HG03432 (cell line): ENCODE measurements at regions not wholly inside any gene's neighbourhood (a gene's known extent, or its start where the extent isn't known, plus 50 kb on each side); places are given as distances from the start of the nearest gene placed in this dataset.
A peak's percentile ranks its signal among the peaks of the same experiment; 100 is the strongest.

Source experiments
- ATAC-seq: cut with Tn5 transposase; IDR thresholded peaks from one replicate; pipeline ENCODE4 v1.9.1; 2021; ENCODE audit warnings: mild to moderate bottlenecking, moderate library complexity; ENCODE audit not compliant: unreplicated experiment

DNA sequence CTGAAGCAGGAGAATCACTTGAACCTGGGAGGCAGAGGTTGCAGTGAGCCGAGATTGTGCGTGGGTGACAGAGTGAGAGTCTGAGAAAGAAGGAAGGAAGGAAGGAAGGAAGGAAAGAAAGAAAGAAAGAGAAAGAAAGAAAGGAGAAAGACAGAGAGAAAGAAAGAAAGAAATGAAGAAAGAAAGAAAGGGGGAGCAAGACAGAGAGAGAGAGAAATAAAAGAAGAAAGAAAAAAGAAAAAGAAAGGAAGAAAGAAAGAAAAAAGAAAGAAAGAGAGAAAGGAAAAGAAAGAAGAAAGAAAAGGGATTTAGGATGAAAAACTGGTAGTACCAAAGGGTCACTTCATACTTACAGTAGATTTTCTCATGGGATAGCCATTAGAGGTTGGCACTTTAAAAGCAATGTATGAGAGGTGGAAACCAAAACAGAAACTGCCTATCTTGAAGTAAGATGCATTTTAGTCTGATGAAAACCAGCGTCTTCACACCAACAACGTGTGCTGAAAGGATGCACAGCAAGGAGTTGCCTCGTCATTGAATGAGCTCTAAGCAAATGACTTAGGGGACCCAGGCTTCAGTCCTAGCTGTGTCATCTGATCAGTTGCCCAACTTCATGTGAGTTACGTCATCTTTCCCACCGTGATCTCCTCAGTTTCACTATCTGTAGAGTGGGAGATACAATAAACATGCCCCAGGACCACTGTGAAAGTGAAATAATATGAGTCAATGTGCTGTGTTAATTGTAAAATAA is 133.9 kb upstream of the NEDD9 start:
- peak; percentile 71 for ATAC-seq

DNA sequence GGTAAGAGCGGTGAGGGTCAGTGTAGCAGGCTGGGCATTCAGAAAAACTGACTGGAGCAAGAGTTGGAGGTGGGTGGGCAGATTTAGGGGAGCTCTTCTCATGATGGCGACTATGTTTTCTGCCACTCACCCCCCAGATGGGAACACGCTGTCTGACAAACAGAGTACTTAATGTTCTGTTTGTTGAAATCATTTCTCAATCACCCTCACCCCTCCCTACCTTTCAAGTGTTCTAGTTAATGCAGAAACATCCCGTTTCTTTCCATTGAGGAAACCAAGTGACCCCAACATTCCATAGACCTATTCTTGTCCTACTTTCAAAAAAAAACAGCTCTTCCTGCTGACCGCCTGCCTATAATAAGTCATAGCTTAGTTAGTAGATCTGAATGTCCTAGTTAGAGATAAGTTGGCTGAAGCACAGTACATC is 132.5 kb upstream of the NEDD9 start:
- ATAC-seq: no peak

DNA sequence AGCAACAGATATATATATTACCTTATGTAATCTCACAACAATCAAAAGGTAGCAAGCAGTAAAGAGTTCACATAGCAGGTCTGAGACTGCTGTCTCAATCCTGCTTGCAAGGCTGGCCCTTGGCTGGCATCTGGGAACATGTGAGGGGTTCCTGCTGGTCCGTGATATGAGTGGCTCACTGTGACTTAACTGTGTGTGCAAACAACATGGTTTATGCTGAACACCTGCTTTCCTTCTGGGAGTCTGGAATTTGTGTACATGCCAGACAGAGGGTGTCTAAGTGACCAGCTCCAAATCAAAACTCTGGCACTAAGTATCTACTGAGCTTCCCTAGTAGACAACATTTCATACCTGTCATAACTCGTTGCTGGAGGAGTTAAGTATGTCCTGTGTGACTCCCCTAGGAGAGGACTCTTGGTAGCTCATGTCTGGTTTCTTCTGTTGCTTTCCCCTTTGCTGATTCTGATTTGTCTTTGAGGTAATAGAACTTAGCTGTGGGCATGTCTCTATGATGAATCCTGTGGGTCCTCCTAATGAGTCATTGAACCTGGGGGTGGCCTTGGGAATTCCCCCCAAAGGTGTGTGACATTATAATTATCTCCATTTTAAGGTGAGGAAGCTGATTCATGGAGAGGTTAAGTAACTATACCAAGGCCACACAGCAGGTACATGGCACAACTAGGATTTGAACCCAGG is 131.6 kb upstream of the NEDD9 start:
- ATAC-seq: no peak

DNA sequence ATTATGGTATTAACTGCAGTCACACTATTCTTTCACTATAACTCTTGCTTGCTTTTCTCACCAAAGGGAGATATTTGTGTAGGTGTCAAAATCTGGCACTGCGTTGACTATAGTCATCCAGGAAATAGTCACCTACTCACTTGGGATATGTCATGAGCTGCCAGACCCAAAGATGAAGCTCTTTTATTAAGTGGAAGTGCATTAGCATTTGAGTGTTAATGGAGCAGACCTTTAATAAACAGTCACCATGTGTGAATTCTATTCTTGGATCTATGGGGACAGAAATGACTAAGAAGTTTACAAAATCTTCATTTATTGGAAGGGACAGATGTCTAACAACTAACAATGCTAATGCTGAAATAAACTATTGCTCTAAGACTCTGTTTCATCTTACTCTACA is 130.1 kb upstream of the NEDD9 start:
- no peak for ATAC-seq

DNA sequence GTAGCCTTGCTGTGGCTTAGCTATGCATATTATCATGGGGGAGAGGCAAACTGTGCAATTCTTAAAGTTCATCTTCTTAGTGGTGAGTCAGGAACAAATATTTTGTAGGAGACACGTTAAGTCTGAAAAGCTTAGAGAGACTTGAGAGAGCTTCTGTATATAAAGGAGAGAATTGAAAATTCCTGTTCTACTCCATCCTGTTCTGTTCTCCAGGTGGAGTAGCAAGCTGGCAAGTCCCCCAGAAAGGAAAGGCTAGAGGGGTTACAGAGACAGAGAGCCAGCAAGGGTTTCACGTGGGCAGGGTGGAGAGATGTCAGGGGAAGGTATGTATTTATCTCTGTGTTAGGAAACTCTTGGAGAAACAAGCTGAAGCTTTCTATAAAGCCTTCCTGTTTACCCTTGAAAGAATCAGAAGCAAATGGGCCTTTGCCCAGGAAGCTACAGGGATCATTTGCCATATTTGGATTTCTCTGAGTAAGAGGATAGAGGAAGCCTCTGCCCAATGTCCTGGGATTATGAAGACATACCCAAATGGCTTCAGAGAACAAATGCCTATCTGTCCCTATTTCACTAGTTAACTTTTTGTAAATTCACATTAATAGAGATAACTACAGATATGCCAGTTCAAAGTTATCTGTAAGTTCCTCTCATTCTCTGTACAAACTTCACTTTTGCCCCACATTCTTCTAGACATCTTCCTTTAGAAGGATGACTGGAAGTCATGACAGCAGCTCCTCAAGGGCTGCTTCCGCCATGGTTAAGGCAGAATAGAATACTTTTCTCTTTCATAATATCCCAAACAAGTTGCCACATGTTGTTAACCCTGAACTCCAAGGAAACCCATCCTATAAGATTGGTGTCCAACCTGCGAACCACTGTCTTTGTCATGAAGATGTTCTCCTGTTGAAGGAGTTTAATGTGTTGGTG is 126.7 kb upstream of the NEDD9 start:
- no peak for ATAC-seq

DNA sequence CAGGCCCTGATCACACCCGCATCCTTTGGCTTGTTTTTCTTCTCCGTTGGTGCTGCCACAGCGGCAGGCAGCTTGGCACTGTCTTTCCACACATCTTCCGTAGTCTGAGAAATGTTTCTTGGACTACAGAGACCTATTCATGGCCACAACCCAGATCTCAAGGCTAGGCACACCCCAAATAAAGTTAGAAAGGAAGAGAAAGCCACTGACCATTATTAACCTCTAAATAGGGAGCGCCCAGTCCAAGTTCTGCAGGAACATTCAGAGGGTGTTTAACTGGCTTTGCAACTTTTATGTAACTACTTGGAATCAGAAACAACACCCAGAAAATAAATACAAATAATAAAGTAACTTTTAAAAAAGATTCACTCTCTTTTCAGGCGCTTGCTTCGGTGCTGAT is 124.8 kb upstream of the NEDD9 start:
- ATAC-seq: no peak

DNA sequence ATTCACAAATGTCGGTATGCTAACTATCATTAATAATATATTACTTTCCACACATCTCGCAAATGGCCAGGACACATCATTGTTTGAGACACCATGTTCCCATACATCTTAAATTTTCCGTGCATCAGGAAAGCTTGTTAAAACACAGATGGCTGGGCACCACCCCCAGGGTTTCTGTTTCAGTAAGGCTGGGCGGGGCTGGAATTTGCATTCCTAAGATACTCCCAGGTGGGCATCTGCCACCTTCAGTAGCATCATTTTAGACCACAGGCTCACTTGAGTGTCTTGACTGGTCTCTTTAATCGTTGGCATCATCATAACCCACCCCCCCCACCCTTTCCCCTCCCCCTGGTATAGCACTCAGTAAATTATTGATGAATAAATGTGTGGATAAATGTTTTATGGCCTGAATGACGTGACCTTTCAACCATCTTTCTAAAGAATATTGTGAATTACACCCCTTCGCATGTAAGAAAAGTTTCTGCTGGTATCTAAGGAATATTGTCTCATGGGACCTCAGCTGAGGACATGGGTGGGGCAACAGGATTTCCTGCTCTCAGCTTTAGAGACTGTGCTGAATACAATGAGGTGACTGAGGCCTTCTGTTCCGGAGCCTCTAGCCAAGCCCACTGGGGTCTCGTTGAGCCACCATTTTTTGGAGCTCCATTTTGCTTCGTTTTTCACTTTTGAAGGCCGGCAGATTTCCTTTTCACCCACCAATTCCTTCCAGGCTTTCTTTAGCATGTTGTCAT is 124.1 kb upstream of the NEDD9 start:
- no peak for ATAC-seq

DNA sequence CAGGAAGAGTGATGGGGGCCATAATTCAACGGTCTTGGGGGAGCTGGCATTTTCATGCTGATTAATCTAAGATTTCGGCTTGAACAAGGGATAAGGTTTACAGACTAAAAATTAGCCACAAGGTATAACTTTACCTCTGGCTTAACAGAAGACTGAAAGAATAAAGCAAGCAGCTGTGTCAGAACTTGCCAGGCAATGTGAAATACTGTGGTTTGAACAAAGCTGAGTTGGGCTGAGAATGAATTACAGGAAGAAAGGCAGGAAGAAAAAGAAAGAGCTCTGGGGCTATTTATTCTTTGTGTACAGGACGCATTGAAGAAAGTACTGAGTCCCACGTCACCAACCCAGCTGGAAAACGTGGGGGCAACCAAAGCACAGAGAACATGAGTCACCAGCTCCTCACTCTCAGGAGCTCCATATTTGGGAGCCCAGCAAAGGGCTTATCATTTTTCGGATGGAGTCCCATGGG is 121.5 kb upstream of the NEDD9 start:
- ATAC-seq: peak; percentile 83

DNA sequence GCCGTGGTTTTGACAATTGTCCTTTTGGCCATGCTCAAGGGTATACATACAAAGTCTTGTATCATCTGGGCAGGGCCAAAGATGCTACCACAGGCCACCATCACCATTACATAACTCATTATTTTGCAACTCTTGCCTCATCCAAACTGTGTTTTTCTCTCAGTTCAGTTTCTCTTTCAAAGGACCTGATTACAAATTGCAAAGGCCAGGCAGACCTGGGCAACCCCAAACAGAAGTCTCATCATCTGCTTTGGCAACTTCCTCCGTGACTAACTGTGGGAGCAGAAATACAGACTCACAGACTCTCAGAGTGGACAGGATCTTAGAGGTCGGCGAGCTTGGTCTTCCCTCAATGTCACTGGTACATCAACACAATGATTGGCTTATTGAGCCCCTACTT is 117.8 kb upstream of the NEDD9 start:
- ATAC-seq: no peak

DNA sequence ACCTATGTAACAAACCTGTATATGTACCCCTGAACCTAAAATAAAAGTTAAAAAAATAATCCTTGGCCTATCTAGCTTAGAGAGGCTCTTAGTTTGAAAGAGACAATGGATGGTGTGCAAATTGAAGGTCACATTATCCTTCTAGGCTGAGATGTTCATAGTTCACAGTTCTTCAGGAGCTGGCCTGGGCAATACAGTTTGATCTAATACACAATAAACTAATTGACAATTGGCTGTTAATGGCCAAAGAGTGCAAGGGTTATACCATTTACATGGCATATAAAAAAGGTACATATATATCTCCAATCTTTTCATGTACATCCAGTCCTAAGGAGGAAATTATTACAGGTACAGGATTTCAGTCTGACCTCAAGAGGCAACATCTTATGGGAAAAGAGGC is 117.4 kb upstream of the NEDD9 start:
- no peak for ATAC-seq

DNA sequence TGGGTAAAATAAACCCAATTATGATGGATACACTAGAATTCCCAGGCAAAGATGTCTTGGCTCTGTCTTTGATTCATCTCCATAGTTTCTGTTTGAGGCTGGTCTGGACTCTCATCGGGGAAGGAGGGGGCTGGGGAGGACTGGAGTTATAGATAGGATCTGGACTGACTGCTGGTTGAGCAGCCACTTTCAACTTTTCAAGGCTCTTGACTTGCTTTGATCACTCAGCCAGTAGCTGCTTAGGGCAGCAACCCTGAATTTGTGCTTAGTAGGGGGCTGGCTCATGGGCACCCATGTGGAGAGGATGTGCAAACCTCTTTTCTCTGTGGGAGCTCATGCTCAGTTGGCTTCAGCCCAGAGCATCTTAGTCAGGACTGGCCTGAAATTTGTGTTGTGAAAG is 114.0 kb upstream of the NEDD9 start:
- ATAC-seq: peak; percentile 80

DNA sequence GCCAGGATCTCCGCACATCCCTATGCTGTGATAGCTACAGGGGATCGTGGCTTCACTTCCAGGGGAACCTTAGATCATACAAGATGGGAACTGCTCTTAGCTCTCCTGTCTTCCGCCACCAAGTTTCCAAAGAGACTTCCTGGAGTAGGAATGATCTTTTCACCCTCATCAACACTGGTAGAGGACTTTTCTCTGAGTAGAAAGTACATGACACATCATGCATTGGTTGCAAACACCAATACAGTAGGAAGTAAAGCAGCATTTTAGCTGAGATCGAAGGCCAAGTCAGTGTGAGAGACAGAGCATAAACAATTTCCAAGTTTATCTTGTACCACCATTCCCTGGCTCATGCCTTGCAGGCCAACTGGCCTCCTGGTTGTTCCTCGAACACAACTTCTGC is 113.1 kb upstream of the NEDD9 start:
- ATAC-seq: no peak

DNA sequence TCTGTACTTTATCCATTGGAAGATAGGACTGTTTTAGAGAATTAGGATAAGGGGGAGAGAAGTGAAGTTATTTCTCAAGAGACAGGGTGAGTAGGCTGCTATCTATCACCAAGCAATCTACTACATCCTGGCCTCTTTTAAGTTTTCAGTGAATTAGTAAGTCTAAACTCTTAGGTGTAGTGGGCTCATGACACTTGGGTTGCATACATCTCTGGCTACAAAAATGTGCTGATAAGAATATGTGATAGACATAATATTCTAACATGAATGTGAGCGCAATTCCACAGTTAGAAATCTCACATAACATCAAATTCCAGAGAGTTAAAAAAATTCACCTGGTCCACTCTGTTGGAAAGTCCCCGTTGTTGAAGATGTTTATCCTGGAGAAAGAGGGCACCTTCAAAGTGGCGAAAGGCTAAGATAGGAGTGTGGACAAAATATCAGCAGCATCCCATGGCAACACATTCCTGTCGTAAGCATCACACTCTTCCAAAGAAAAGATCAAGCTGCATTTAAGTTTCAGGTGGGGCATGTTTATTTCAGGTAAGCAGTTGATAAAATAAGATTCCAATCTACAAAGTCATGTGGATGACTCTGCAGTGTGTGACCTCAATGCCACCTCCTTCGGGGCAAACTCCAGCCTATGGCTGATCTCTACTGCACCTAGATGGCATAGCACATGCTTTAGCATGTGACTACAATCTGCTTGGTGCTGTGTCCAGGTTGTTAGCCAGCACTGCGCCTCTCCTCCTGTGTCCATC is 111.7 kb upstream of the NEDD9 start:
- ATAC-seq: no peak

DNA sequence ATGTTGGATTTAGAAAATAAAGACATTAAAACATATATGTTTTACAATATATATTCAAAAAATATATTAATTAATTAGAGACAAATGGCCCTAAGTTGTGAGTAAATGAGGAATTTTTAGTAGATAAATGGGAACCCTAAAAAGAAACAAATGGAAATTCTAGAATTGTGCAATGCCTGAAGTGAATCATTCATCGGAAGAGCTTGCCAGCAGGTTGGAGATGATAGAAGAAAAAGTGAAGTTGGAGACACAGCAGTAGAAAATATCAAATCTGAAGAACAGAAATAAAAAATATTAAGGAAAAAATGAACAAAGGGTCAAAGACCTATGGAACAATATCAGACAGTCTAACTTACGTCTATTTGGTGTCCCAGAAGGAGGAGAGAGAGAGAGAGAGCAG is 109.4 kb upstream of the NEDD9 start:
- ATAC-seq: no peak

DNA sequence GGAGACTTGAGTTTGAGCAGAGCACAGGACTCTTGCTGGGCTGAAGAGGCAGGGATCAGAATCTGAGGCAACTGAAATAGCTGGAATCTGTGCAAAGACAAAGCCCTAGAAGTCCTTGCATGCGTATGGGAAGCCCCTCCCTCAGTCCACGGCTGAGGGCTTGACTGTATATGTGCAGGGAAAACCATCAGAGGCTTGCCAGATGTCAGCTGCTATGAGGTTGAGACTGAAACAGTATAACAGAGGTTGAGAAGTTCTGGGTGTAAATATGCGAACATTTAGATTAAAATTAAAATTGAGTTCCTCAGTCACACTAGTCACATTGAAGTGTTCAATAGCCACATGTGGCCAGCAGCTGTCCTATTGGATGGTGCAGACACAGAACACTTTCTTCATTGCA is 108.8 kb upstream of the NEDD9 start:
- ATAC-seq: no peak

DNA sequence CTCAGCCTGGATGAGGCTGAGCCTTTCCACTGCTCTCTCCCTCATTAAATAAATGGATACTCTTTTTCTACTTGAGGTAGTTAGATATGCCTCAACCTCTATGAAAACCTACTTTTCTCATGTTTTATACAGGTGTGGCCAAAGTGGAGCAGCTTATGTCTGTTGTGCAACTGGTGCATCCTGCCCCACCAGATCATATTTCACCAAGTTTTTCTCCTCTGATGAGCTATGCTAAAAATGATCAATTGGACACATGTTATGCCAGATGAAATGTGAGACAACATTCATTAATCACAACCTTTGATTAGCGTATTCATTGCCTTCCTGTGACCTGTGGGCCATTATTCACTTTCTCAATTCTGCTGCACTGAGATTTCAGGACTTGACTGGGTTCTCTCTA is 106.9 kb upstream of the NEDD9 start:
- ATAC-seq: no peak

DNA sequence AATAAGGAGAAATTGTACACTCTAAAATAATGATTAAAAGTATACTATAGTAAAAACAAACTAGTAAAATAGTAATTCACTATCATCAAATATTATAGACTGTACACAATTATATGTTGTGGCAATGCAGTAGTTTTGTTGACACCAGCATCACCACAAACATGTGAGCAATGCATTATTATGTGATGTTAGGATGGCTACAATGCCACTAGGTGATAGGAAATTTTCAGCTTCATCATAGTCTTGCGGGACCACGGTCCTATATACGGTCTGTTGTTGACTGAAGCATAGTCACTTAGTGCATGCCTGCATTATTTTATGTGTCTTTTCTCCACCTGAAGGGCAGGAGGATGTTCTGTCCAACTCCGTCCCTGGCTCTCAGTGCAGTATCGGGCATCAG is 104.8 kb upstream of the NEDD9 start:
- no peak for ATAC-seq

DNA sequence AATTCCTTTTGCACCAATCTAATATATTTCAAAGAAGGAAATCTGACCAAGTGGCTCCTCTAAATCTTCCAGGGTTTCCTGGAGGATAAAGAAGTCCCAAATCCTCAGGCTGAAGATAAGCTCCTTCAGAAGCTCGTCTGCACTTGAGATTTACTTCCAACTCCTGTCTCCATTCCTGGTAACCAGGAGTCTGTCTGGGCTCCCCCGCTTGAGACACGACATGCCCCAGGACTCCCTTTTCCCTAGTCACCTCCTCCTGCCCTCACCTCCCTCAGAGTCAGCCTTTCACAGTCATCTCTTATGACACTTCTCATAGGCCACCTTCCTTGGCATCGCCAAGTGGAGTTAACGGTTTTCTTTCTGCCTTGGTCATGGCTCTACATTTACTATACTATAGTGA is 103.4 kb upstream of the NEDD9 start:
- ATAC-seq: no peak

DNA sequence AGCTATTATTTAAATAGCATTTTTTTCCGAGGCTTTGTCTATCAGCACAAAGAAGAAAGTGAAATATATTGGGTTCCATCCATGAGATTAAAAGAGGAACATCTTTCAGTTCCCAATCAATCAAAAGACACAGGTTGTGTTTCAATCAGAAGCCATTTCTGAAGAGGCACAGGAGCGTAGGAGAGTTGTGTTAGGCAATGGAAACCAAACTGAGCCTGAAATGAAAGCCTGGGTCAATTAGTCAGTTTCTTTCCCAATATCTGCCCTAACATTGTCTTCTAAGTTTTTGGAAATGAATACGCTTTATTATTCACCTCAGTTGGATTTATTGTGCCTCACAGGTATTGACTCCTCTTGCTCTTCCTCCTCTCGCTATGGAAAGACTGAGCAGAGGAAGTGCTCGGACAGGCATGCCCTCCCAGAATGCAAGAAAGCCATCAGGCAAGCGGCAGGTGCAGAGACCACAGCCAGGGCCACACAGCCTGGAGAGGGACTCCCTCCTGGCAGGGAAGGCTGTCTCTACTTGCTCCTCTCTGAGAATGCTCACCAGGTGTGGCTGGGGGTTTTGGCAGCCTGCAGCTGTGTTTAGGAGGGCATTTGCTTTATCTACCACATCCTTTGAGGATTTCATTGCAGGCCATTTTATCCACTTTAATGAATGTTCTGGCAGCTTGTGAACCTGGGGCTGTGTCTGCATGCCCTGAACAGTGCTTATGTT is 100.8 kb upstream of the NEDD9 start:
- peak; percentile 65 for ATAC-seq
